Retina (tissue), 1 donor: ENCODE measurements at regions not wholly inside any gene's neighbourhood (a gene's known extent, or its start where the extent isn't known, plus 50 kb on each side); places are given as distances from the start of the nearest gene placed in this dataset.
A peak's percentile ranks its signal among the peaks of the same experiment; 100 is the strongest.

Source experiments
- DNase-seq: peaks from one replicate; pipeline ENCODE4 v3.0.0-alpha.2; 2016

DNA sequence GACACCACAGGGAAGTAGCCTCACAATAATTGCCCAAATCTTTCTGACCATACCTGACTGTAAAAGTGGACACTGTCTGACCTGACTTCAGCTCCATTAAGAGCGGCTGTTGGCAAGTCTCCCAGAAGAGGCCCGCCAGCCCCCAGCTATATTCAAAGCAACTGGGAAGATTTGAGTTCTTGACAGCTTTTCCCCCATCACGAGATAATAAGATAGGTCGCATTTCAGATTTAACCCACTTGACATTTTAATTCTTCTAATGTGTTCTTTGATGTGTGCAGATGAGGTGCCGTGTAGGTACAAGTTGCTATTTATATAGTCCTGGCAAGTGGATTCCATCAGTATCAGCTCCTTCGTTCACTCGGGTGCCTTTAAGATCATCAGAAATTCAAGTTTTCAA is 345.7 kb downstream of the DRD1 start:
- no peak for DNase-seq

DNA sequence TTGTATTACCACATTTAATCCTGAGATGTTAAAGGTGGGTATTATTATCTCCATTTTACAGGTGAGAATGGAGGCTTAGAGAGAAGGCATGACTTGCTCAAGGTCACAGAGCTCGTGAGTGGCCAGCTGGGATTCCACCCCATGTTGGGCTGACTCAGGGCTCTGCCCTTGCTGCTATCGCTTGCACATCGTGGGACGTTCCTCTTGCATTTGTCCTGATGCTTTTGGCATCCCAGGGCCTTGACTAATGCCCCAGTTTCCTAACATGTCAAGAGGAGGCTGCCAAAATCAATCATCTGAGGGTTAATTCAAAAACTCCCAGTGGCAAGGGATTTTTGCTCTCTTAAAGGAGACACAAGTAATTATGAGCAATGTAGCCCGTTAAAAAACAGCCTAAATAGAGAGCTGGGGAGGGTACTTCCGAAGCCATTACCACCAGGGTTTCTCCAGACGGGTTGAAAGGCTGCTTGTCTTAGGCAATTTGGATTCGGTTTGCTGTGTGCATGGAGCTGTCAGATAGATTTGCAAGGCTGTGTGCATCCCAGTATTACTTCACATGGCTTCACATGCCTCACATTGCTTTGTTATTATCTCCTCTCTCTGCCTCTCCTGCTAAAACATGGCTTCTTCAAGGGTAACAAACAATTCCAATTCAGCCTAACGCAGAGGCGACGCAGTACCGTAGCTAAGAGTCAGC is 347.4 kb downstream of the DRD1 start:
- peak; percentile 88 for DNase-seq

DNA sequence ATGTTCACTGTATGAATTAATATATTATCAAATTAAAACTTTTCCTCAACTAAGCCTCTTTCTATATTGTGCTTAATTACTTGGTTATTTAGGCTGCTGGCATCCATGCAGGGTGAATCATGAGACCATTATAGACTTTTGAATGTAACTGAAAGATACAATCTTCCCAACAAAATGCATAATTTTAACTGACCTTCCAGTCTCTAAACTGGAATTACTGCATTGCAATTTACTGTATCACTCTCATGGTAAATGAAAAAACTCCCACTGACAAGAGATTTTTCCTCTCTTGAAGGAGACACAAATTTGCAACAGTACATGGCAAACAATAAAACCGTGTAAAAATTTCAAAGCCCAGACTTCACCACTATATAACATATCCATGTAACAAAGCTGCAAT is 349.5 kb downstream of the DRD1 start:
- DNase-seq, result no peak

GRCh38 chr5:175092691-175093090 is 351.3 kb downstream of the DRD1 start:
- DNase-seq, result no peak

- no peak for DNase-seq
These were observed 355.0 kb downstream of the DRD1 start for GRCh38 chr5:175088963-175089362.

GRCh38 chr5:175082866-175083590 is 358.6 kb downstream of the MSX2 start:
- no peak for DNase-seq

- no peak for DNase-seq
These were observed 358.0 kb downstream of the MSX2 start for GRCh38 chr5:175082346-175082745.

DNA sequence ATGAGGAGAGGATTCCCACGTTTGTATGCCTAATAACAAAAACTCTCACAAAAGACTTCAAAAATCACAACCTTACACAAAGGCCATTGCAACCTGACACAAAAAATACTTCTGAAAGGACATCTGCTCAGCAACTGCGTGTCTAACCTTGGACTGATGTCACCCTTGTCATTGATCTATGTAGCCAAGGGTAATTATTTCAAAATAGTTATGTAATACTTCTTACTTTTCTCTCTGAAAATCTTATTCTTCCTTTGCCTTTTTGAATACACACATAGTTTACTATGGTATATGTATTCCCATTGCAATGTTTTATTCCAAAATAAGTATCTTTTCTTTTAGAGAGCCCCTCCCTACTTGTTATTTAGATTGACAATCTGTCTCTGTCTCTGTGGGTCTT is 355.3 kb downstream of the MSX2 start:
- DNase-seq, result no peak

DNA sequence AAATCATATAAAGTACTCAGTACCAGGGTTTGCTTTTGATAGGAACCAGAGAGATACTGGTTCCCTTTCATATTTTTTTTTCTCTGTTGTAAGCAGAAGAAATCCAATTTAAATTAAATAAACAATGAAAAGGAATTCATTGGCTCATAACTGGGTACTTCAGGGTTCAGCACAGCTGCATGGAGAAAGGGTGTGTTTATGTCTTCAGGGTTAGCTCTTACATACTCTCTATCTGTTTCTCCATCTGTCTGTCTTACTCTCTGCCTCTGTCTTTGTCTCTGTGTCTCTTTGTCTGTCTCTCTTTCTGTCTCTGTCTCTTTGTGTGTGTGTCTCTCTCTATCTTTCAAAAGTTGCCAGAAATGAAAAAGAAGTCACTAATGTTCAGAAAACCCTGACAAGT is 345.9 kb downstream of the MSX2 start:
- no peak for DNase-seq

DNA sequence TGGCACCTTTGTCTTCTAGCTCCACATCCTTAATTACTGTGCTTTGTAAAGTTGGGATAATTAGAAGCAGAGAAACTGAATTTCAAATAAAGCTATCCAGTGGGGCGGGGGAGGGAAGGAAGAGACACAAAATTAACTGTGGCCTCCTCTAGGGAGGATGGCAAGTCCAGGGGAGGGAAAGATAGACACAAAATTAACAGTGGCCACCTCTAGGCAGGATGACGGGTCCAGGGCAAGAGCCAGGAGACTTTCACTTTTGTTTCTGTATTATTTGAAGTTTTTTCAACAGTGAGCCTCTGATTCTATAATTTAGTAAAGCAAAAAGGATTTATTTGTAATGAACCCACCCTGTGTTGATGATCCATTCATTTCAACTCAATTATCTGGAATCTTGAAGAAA is 335.9 kb downstream of the MSX2 start:
- DNase-seq, result no peak

- peak; percentile 89 for DNase-seq
These were observed 335.4 kb downstream of the MSX2 start for GRCh38 chr5:175059687-175060211.

GRCh38 chr5:175056831-175057230 is 332.4 kb downstream of the MSX2 start:
- no peak for DNase-seq

DNA sequence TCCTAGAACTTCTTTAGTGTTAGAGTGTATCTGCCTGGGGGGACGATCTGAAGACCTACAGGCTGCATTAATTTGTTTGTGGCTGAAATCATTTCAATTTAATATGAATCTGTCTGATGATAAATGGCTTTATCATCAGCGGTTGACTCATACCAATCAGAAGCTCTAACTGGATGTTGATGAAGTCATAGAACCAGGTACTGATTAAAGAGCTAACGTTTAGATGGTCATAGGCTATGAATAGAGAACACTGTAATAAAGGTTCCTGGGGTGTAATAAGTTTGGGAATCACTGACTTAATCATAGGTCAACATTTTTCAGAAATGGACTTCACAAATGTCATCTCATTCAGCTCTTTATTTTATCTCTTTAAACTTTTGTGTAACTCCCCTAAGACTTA is 329.9 kb downstream of the MSX2 start:
- no peak for DNase-seq

GRCh38 chr5:175052351-175052750 is 328.0 kb downstream of the MSX2 start:
- DNase-seq, result no peak

DNA sequence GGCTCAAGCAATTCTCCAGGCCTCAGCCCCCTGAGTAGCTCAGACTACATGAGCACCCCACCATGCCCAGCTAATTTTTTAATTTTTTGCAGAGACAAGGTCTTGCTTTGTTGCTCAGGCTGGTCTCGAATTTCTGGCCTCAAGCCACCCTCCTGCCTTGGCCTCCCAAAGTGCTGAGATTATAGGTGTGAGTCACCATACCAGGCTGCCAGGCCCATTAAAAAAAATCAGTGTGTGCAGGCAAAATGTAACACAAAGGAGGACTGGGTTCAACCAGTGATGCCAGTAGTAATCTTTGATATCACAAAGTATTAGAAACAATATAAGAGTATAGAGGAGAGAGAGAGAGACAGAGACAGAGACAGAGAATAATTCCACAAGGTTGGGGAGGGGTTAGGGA is 322.7 kb downstream of the MSX2 start:
- no peak for DNase-seq

DNA sequence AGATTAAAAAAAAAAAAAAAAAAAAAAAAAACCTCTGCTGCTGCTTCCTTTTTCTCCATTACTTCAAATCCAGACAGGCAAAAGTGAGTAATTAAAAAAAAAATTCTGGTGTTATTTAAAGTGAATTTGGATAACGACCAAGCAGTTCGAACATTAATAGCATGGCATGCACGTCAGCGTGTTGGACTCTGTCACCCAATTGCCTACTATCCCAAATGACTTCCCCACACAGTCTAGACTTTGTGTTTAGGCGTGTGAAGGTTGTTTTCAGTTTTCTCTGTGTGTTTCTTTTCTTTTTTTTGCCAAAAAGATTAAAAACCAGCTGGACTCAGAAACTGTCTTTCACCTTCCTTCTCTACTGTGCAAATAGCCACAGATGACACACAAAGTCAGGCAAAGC is 321.4 kb downstream of the MSX2 start:
- DNase-seq, result no peak

- DNase-seq, result no peak
These were observed 313.4 kb downstream of the MSX2 start for GRCh38 chr5:175037820-175038219.

DNA sequence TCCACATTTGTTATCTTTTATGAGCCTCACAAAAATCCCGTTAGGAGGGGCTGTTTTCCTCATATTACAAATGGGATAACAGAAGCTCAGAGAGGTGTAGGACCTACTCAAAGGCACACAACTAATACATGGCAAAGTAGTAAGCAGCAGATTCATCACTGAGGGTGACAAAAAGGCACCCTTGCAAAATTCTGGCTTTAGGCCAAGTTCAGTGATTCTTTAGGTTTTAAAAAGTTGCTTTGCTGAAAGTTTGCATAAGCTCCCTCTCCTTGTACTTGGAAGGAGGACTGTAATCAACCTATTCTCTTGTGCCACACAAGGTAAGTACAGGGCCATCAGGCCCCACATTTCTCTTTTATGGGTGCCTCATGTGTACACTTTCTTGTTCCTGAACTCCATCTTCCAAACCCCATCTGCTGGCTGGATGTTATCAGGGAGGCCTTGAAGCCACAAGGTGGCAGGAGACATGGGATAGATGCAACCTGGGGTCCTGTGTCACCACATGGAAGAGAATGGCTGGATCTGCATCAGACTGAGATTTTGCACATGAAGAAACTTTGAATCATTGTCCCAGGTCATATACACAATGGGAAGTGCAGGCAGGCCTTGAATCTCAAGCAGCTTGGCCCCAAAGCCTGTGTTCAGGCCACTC is 311.6 kb downstream of the MSX2 start:
- no peak for DNase-seq

GRCh38 chr5:175034924-175035323 is 310.5 kb downstream of the MSX2 start:
- DNase-seq, result no peak

DNA sequence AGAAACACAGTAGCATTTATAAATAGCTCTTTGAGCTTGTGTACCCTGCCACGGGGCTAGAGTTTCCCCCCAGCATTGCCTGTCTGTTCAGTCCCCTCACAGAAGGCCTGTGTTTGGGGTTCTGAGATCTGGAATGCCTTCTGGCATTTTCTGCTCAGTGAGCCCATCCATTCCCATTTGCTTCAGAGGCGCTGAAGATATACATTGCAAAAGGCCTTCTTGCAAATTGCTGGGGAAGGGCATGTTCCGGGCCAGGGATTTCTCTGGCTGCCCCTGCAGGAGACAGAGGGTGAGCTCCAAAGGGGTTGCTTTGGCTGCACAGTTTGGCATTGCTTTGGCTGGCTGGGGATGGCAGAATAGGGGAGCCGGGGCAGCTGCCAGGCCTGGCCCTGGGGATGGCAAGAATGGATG is 308.4 kb downstream of the MSX2 start:
- peak; percentile 79 for DNase-seq

- no peak for DNase-seq
These were observed 307.6 kb downstream of the MSX2 start for GRCh38 chr5:175032013-175032412.

DNA sequence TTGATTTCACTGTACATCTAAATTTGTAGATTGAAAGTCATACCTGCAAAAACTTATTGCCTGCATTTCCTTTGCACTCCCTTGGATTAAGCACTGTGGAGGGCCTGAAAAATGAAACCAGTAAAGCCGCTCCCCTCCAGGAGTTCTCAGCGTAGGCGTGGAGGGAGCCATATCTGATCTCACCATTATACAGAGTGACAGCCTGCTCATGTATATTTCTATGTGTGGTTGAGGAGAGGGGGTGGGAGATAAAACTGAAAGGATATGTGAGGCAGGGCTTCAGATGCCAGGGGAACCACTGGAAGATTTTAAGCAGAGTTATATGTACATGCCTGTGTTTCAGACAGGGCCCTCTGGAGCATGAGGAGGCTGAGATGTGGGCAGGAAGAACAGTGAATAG is 303.0 kb downstream of the MSX2 start:
- no peak for DNase-seq

GRCh38 chr5:175025077-175025476 is 300.7 kb downstream of the MSX2 start:
- DNase-seq, result no peak
